ENCODE measurements at regions not wholly inside any gene's neighbourhood (a gene's known extent, or its start where the extent isn't known, plus 50 kb on each side); places are given as distances from the start of the nearest gene placed in this dataset.

- Histone ChIP-seq H3K9ac (replicated peaks in 1 of 4; ENCODE audit: extremely low read depth in 1 of 4, low read depth in 3 of 4, low read length in 3 of 4) (no peak overlapping the region), H2BK20ac (ENCODE audit: low read length) (no peak overlapping the region), H4K5ac (ENCODE audit: insufficient read length, low read depth, low read length) (no peak overlapping the region), H4K91ac (replicated peaks; ENCODE audit: insufficient read length, low read length) (no peak overlapping the region), H3K27ac (ENCODE audit: low read depth, low read length) (no peak overlapping the region), H3K36me3 (ENCODE audit: control insufficient read depth in 2 of 4, insufficient read depth in 4 of 4, low read length in 3 of 4) (no peaks in the 10 kb centered on the region), H2BK12ac (ENCODE audit: low read depth, low read length) (no peak overlapping the region), H4K8ac (ENCODE audit: extremely low read depth, insufficient read depth, low read length) (no peak overlapping the region), H3K18ac (ENCODE audit: extremely low read depth, low read length) (no peak overlapping the region), H2BK15ac (ENCODE audit: low read length) (no peak overlapping the region), H2AFZ (ENCODE audit: low read length) (no peak overlapping the region), H3K4me1 (replicated peaks in 1 of 4; ENCODE audit: control insufficient read depth in 3 of 4, insufficient read depth in 4 of 4, low read length in 3 of 4) (no peaks in the 10 kb centered on the region), H3K79me2 (ENCODE audit: control insufficient read depth in 1 of 2, insufficient read depth in 2 of 2, low read length in 2 of 2) (no peaks in the 10 kb centered on the region; a peak in 1 of 4 replicates), H2BK120ac (replicated peaks; ENCODE audit: low read depth, low read length) (no peak overlapping the region), H3K4me2 (ENCODE audit: insufficient read depth in 1 of 2, low read depth in 2 of 2, low read length in 2 of 2) (no peak overlapping the region), H2BK5ac (ENCODE audit: low read depth, low read length) (no peak overlapping the region), H3K23ac (ENCODE audit: insufficient read length) (no peak overlapping the region), H3K4ac (replicated peaks; ENCODE audit: insufficient read length, low read depth, low read length) (no peak overlapping the region), H3K23me2 (ENCODE audit: low read depth, low read length) (peaks cover under 1% of the 10 kb centered on the region; the same call in 1 of the 2 replicates), H3K79me1 (ENCODE audit: low read depth, low read length) (no peaks in the 10 kb centered on the region), H3K9me3 (ENCODE audit: insufficient read depth in 2 of 2, low read depth in 1 of 2, low read length in 1 of 2) (no peaks in the 10 kb centered on the region), H2AK5ac (ENCODE audit: low read depth, low read length) (no peak overlapping the region), H3K14ac (ENCODE audit: insufficient read length) (no peak overlapping the region), H4K20me1 (replicated peaks in 1 of 2; ENCODE audit: control insufficient read depth in 1 of 2, insufficient read depth in 2 of 2, low read length in 2 of 2) (no peaks in the 10 kb centered on the region), H3K56ac (replicated peaks; ENCODE audit: insufficient read length, low read depth, low read length) (no peak overlapping the region), H3K4me3 (ENCODE audit: extremely low read depth in 1 of 4, insufficient read depth in 2 of 4, low read depth in 3 of 4, low read length in 4 of 4) (no peak overlapping the region), H3K27me3 (replicated peaks in 1 of 4; ENCODE audit: control insufficient read depth in 3 of 4, extremely low read depth in 1 of 4, insufficient read depth in 3 of 4, low read length in 3 of 4) (no peaks in the 10 kb centered on the region; a peak in 2 of 7 replicates)
- 68% methylated on average over 1 of the region's 1 CpG; no CpG with 5 or more reads in 1 of the 2 experiments for WGBS, 2 experiments (ENCODE audit: extremely low coverage in 1 of 2, insufficient coverage in 1 of 2, insufficient read length in 1 of 2, insufficient replicate concordance in 2 of 2, low coverage in 1 of 2, low lambda C conversion rate in 2 of 2, missing lambda C conversion rate in 1 of 2)
- TF ChIP-seq RNF2 (IDR thresholded peaks at IDR 0.05; ENCODE audit: borderline replicate concordance, low read depth, low read length, missing control alignments, poor library complexity, severe bottlenecking) (no peak), GTF2F1 (IDR thresholded peaks at IDR 0.05; ENCODE audit: borderline replicate concordance, low read depth, low read length) (no peak), ASH2L (IDR thresholded peaks at IDR 0.05; ENCODE audit: low read length) (no peak), RBBP5 (IDR thresholded peaks at IDR 0.05; ENCODE audit: borderline replicate concordance, low read depth, low read length) (no peak), MAFK (IDR thresholded peaks at IDR 0.05; ENCODE audit: low read depth, low read length) (no peak), POLR2A (IDR thresholded peaks at IDR 0.05; ENCODE audit: control extremely low read depth in 1 of 2, low read depth in 2 of 2, low read length in 2 of 2) (no peak), SIRT6 (IDR thresholded peaks at IDR 0.05; ENCODE audit: low read length) (no peak), CBX5 (IDR thresholded peaks at IDR 0.05; ENCODE audit: low read depth, low read length) (no peak), RFX5 (IDR thresholded peaks at IDR 0.05; ENCODE audit: borderline replicate concordance, low read depth, low read length) (no peak)
- ChIA-PET POLR2A (ENCODE audit: partially characterized antibody) (no interaction called here), CTCF (ENCODE audit: partially characterized antibody) (interaction anchor here (0.9 to 3.2 kb wide), 10 partner anchors 8 to 1171 kb away, joined by 3 to 19 read pairs (median 4); no protein-coding TSS in a partner anchor)
- no peak for FAIRE-seq
- DNase-seq (ENCODE audit: low read depth in 1 of 2, low spot score in 2 of 2) = no peak
Measured at GRCh38 chr7:47089068-47089417, 492.9 kb downstream of the TNS3 start.

Measured in H1 (cell line).